SK-N-MC (cell line): ENCODE measurements at regions not wholly inside any gene's neighbourhood (a gene's known extent, or its start where the extent isn't known, plus 50 kb on each side); places are given as distances from the start of the nearest gene placed in this dataset.
A peak's percentile ranks its signal among the peaks of the same experiment; 100 is the strongest.

Experiments
- DNase-seq: peaks from one replicate; pipeline ENCODE4 v3.0.0-alpha.2; 2011; ENCODE audit warnings: low read depth, low spot score
- H3K27ac ChIP-seq: fragments of 200-600 bp; sonication (generic); 2 replicates; pipeline ENCODE4 v1.5.1; 2016; ENCODE audit warnings: mixed run types
- H3K36me3 ChIP-seq: fragments of 200-600 bp; sonication (generic); 2 replicates; pipeline ENCODE4 v1.6.1; 2017; ENCODE audit warnings: antibody characterized with exemption, low read length, mixed read lengths; ENCODE audit not compliant: insufficient read depth
- H3K4me3 ChIP-seq: fragments of 200-600 bp; sonication (generic); 2 replicates; pipeline ENCODE4 v1.5.1; 2016
- H3K9ac ChIP-seq: fragments of 200-600 bp; sonication (generic); 2 replicates; pipeline ENCODE4 v1.8.0; 2017; ENCODE audit warnings: mixed run types, mixed read lengths; ENCODE audit not compliant: insufficient read length
- H3K9me3 ChIP-seq: fragments of 200-600 bp; sonication (generic); 2 replicates; pipeline ENCODE4 v1.6.1; 2017; ENCODE audit warnings: low read depth, mild to moderate bottlenecking, antibody characterized with exemption, low read length, moderate library complexity, mixed read lengths
- EZH2 ChIP-seq: fragments of 200-600 bp; sonication (generic); IDR thresholded peaks from one replicate; pipeline ENCODE4 v1.6.1; 2017; ENCODE audit warnings: antibody characterized with exemption
- FOXP2 ChIP-seq: optimal IDR thresholded peaks from 2 replicates; pipeline ENCODE3; 2011; ENCODE audit warnings: mild to moderate bottlenecking, moderate library complexity; ENCODE audit not compliant: insufficient read depth; ENCODE audit errors: extremely low read length, control extremely low read depth
- POLR2AphosphoS5 ChIP-seq: IDR thresholded peaks from 2 replicates; pipeline ENCODE4 v1.6.1; 2012; ENCODE audit warnings: mild to moderate bottlenecking, low read depth, low read length, borderline replicate concordance

- H3K27ac ChIP-seq, result no peak overlapping the region
- H3K9ac ChIP-seq, result no peak overlapping the region
- H3K36me3 ChIP-seq, result no peaks in the 10 kb centered on the region
- no peak for DNase-seq
- TF ChIP-seq FOXP2 (no peak), POLR2AphosphoS5 (no peak), EZH2 (no peak)
- H3K4me3 ChIP-seq, result no peak overlapping the region
- no peaks in the 10 kb centered on the region for H3K9me3 ChIP-seq
These were observed 66.8 kb upstream of the ASB17 start for GRCh38 chr1:75999034-75999433.

- no peaks in the 10 kb centered on the region for H3K36me3 ChIP-seq
- H3K27ac ChIP-seq, result no peak overlapping the region
- no peak for TF ChIP-seq POLR2AphosphoS5
- no peak for TF ChIP-seq FOXP2
- TF ChIP-seq EZH2, result no peak
- no peak overlapping the region for H3K4me3 ChIP-seq
- H3K9me3 ChIP-seq, result no peaks in the 10 kb centered on the region
- no peak overlapping the region for H3K9ac ChIP-seq
- DNase-seq, result no peak
These were observed 70.6 kb upstream of the ST6GALNAC3 start for GRCh38 chr1:76003946-76004345.

- H3K27ac ChIP-seq, result no peak overlapping the region
- no peak for DNase-seq
- no peaks in the 10 kb centered on the region for H3K36me3 ChIP-seq
- H3K9me3 ChIP-seq, result no peaks in the 10 kb centered on the region
- H3K9ac ChIP-seq, result no peak overlapping the region
- H3K4me3 ChIP-seq, result no peak overlapping the region
- TF ChIP-seq FOXP2, result no peak
- TF ChIP-seq POLR2AphosphoS5, result no peak
- no peak for TF ChIP-seq EZH2
These were observed 68.8 kb upstream of the ST6GALNAC3 start for GRCh38 chr1:76005765-76006164.

- Histone ChIP-seq H3K9ac (no peak overlapping the region), H3K36me3 (no peaks in the 10 kb centered on the region), H3K4me3 (no peak overlapping the region), H3K9me3 (no peaks in the 10 kb centered on the region), H3K27ac (no peak overlapping the region)
- peak; percentile 34 for DNase-seq
- TF ChIP-seq POLR2AphosphoS5 (no peak), EZH2 (no peak), FOXP2 (no peak)
These were observed 68.3 kb upstream of the ST6GALNAC3 start for GRCh38 chr1:76006234-76006633.

GRCh38 chr1:76010802-76011201 lies 63.7 kb upstream of the ST6GALNAC3 start:
- no peak overlapping the region for H3K4me3 ChIP-seq
- no peak overlapping the region for H3K9ac ChIP-seq
- H3K36me3 ChIP-seq, result no peaks in the 10 kb centered on the region
- TF ChIP-seq EZH2, result no peak
- no peak for TF ChIP-seq POLR2AphosphoS5
- no peak for TF ChIP-seq FOXP2
- no peak overlapping the region for H3K27ac ChIP-seq
- DNase-seq, result no peak
- no peaks in the 10 kb centered on the region for H3K9me3 ChIP-seq

- no peaks in the 10 kb centered on the region for H3K36me3 ChIP-seq
- DNase-seq, result no peak
- no peak overlapping the region for H3K9ac ChIP-seq
- no peak overlapping the region for H3K27ac ChIP-seq
- no peak overlapping the region for H3K4me3 ChIP-seq
- no peaks in the 10 kb centered on the region for H3K9me3 ChIP-seq
- no peak for TF ChIP-seq EZH2
- no peak for TF ChIP-seq FOXP2
- no peak for TF ChIP-seq POLR2AphosphoS5
These were observed 62.0 kb upstream of the ST6GALNAC3 start for GRCh38 chr1:76012341-76013205.

GRCh38 chr1:76013206-76013581 lies 61.4 kb upstream of the ST6GALNAC3 start:
- TF ChIP-seq POLR2AphosphoS5, result no peak
- Histone ChIP-seq H3K27ac (no peak overlapping the region), H3K4me3 (no peak overlapping the region), H3K9me3 (no peaks in the 10 kb centered on the region), H3K9ac (no peak overlapping the region), H3K36me3 (no peaks in the 10 kb centered on the region)
- DNase-seq, result no peak

GRCh38 chr1:76015478-76016103 lies 59.0 kb upstream of the ST6GALNAC3 start:
- no peaks in the 10 kb centered on the region for H3K9me3 ChIP-seq
- no peak for DNase-seq
- no peak for TF ChIP-seq POLR2AphosphoS5
- TF ChIP-seq FOXP2, result no peak
- H3K36me3 ChIP-seq, result no peaks in the 10 kb centered on the region
- no peak overlapping the region for H3K9ac ChIP-seq
- no peak overlapping the region for H3K27ac ChIP-seq
- H3K4me3 ChIP-seq, result no peak overlapping the region
